ENCODE measurements at regions not wholly inside any gene's neighbourhood (a gene's known extent, or its start where the extent isn't known, plus 50 kb on each side); places are given as distances from the start of the nearest gene placed in this dataset.

DNA sequence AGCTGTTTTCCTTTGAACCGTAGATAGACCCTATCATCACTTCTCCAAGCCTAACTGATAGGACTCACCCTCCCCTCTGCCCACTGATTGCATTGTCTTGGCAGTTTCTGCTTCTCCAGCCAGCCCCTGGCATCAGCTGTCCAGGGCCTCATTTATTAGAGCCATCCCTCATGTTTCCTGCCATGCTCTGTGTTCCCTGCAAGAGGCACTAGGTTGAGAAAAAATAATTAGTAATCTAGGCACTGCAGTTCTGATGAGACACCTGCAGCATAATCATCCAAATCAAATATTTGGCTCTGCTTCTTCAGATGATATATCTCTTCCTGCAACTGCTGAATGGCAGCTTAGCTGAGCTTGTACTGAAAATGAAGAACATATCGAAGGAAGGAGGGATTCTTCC is 303.0 kb upstream of the TLE4 start:
- Histone ChIP-seq H3K9me3 (no peaks in the 10 kb centered on the region), H3K27me3 (no peaks in the 10 kb centered on the region), H3K27ac (no peak overlapping the region), H3K9ac (ENCODE audit: low read depth in 2 of 2, low read length in 2 of 2) (no peak overlapping the region), H3K4me3 (no peak overlapping the region), H3K36me3 (no peaks in the 10 kb centered on the region), H3K4me1 (no peaks in the 10 kb centered on the region)
- no peak for DNase-seq
- TF ChIP-seq, protein P1, sequence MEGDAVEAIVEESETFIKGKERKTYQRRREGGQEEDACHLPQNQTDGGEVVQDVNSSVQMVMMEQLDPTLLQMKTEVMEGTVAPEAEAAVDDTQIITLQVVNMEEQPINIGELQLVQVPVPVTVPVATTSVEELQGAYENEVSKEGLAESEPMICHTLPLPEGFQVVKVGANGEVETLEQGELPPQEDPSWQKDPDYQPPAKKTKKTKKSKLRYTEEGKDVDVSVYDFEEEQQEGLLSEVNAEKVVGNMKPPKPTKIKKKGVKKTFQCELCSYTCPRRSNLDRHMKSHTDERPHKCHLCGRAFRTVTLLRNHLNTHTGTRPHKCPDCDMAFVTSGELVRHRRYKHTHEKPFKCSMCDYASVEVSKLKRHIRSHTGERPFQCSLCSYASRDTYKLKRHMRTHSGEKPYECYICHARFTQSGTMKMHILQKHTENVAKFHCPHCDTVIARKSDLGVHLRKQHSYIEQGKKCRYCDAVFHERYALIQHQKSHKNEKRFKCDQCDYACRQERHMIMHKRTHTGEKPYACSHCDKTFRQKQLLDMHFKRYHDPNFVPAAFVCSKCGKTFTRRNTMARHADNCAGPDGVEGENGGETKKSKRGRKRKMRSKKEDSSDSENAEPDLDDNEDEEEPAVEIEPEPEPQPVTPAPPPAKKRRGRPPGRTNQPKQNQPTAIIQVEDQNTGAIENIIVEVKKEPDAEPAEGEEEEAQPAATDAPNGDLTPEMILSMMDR (IDR thresholded peaks at IDR 0.05): no peak
- intact Hi-C loops (cut with DNase I): no loop called here

DNA sequence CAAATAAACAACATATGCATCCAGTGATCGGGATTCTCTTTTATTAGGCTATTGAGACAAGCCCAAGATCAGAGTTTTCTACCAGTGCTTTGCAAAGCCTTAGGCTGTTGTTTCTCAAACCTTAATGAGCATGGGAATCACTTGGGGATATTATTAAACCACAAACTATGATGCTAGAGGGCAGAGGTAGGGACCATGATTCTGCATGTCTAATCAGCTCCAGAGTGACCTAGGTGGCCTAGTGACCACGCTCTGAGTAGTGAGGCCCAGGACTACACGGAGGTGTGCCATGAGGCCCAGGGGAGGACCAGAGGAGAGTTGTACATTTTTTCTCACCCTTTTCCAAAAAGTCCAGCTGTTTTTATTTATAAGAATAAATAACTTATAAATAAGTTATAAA is 298.5 kb upstream of the TLE4 start:
- H3K4me1 ChIP-seq: no peaks in the 10 kb centered on the region
- intact Hi-C loops (cut with DNase I): no loop called here
- TF ChIP-seq, protein P1 (IDR thresholded peaks at IDR 0.05): no peak
- DNase-seq: no peak
- no peaks in the 10 kb centered on the region for H3K9me3 ChIP-seq
- H3K4me3 ChIP-seq: no peak overlapping the region
- no peaks in the 10 kb centered on the region for H3K36me3 ChIP-seq
- no peaks in the 10 kb centered on the region for H3K27me3 ChIP-seq
- H3K9ac ChIP-seq (ENCODE audit: low read depth in 2 of 2, low read length in 2 of 2): no peak overlapping the region
- no peak overlapping the region for H3K27ac ChIP-seq

DNA sequence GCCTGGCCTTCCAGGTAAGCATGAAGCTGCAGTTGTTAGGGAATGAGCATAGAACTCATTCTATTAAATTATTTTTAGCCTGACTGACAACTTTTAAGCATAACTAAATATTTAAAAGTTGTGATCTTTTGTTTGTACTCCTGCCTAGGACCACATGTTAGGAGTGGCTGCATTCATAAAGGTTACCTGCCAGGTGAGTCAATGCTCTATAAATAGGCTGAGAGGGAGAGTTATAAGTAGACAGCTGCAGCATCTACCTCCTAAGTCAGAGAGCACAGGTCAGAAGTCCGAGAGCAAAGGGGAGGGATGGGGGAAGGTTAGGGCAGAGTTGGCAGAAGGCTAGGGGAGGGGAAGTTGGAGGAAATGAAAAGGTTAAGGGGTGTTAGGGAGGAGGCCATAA is 292.4 kb upstream of the TLE4 start:
- TF ChIP-seq, protein P1 (IDR thresholded peaks at IDR 0.05): no peak
- Histone ChIP-seq H3K27me3 (no peaks in the 10 kb centered on the region), H3K9me3 (no peaks in the 10 kb centered on the region), H3K4me1 (no peaks in the 10 kb centered on the region), H3K27ac (no peak overlapping the region), H3K36me3 (no peaks in the 10 kb centered on the region), H3K9ac (ENCODE audit: low read depth in 2 of 2, low read length in 2 of 2) (no peak overlapping the region), H3K4me3 (no peak overlapping the region)
- DNase-seq: no peak
- intact Hi-C loops (cut with DNase I): no loop called here

DNA sequence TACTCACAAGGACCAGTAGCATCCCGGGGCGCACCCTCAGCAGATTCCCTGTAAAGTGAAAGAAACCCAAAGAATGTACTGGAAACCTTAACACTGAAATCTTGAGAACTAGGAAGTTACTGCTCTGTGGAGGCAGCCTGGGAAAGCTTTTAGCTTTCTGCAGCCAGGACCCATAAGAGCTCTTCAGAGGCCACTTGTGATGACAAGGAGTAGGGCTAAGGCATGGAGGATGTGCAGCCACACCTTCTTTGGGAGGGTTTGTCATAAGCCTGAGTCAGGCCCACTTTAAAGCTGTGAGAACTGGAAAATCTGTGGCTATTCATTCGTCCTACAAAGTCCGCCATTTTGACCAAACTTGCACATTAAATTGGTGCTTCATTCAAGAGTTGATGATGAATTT is 291.1 kb upstream of the TLE4 start:
- H3K27me3 ChIP-seq: no peaks in the 10 kb centered on the region
- H3K4me3 ChIP-seq: no peak overlapping the region
- no peak for DNase-seq
- H3K36me3 ChIP-seq: no peaks in the 10 kb centered on the region
- TF ChIP-seq, protein P1 (IDR thresholded peaks at IDR 0.05): no peak
- H3K9me3 ChIP-seq: no peaks in the 10 kb centered on the region
- no peak overlapping the region for H3K27ac ChIP-seq
- H3K4me1 ChIP-seq: no peaks in the 10 kb centered on the region
- intact Hi-C loops (cut with DNase I): no loop called here
- H3K9ac ChIP-seq (ENCODE audit: low read depth in 2 of 2, low read length in 2 of 2): no peak overlapping the region

DNA sequence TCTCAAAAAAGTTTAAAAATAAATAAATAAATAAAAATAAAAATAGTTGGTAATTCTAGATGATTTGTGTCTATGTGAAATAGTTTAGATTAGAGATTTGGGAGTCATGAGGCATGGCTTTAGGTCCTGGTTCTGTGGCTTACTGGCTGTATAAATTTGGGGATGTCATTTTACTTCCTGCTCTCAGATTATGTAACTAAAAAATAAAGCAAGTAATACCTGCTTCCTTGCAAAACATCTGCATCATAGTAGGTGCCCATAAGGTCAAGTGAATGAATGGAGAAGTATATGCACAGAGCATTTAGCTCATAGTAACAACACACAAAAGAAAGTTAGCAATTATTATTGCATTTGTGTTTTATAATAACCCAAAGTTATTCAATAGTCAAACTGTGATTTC is 287.7 kb upstream of the TLE4 start:
- Histone ChIP-seq H3K9me3 (no peaks in the 10 kb centered on the region), H3K4me3 (no peak overlapping the region), H3K4me1 (no peaks in the 10 kb centered on the region), H3K27me3 (no peaks in the 10 kb centered on the region), H3K36me3 (no peaks in the 10 kb centered on the region), H3K27ac (no peak overlapping the region), H3K9ac (ENCODE audit: low read depth in 2 of 2, low read length in 2 of 2) (no peak overlapping the region)
- no peak for DNase-seq
- intact Hi-C loops (cut with DNase I): no loop called here
- TF ChIP-seq, protein P1 (IDR thresholded peaks at IDR 0.05): no peak

Measured in colonic mucosa (tissue), 4 donors.